ENCODE measurements at regions not wholly inside any gene's neighbourhood (a gene's known extent, or its start where the extent isn't known, plus 50 kb on each side); places are given as distances from the start of the nearest gene placed in this dataset.

- Mint-ChIP-seq H3K27me3 (ENCODE audit: low read depth, unreplicated experiment) (no peaks in the 10 kb centered on the region), H3K36me3 (ENCODE audit: low read depth, unreplicated experiment) (no peaks in the 10 kb centered on the region), H3K4me1 (ENCODE audit: low read depth, unreplicated experiment) (no peaks in the 10 kb centered on the region), H3K27ac (ENCODE audit: unreplicated experiment) (no peak overlapping the region), H3K4me3 (ENCODE audit: unreplicated experiment) (no peak overlapping the region), H3K9me3 (ENCODE audit: unreplicated experiment) (no peaks in the 10 kb centered on the region)
- Histone ChIP-seq H3K27me3 (ENCODE audit: insufficient read depth, low read length) (no peaks in the 10 kb centered on the region), H3K79me2 (ENCODE audit: insufficient read depth, low read length) (no peaks in the 10 kb centered on the region), H3K4me3 (ENCODE audit: insufficient read depth, low read depth, low read length) (no peak overlapping the region), H2AFZ (ENCODE audit: low read depth, low read length) (no peak overlapping the region), H3K4me1 (ENCODE audit: insufficient read depth, low read length) (no peaks in the 10 kb centered on the region), H3K36me3 (ENCODE audit: insufficient read depth, low read length) (no peaks in the 10 kb centered on the region), H4K20me1 (ENCODE audit: insufficient read depth, low read length) (no peaks in the 10 kb centered on the region), H3K4me2 (ENCODE audit: low read length) (no peak overlapping the region), H3K27ac (ENCODE audit: low read depth, low read length) (no peak overlapping the region), H3K9ac (ENCODE audit: low read length) (no peak overlapping the region), H3K9me3 (ENCODE audit: insufficient read depth, low read depth, low read length) (no peaks in the 10 kb centered on the region)
- FAIRE-seq (no peak), DNase-seq (ENCODE audit: low read depth) (no peak)
- TF ChIP-seq EZH2 (IDR thresholded peaks at IDR 0.05; ENCODE audit: insufficient read depth, low read length) (no peak), CTCF (IDR thresholded peaks at IDR 0.05; ENCODE audit: insufficient read depth, low read depth, low read length) (no peak)
These were observed 88.5 kb upstream of the SLC27A6 start for GRCh38 chr5:128876569-128877382.

- Histone ChIP-seq H3K36me3 (ENCODE audit: insufficient read depth, low read length) (no peaks in the 10 kb centered on the region), H3K4me1 (ENCODE audit: insufficient read depth, low read length) (no peaks in the 10 kb centered on the region), H3K27me3 (ENCODE audit: insufficient read depth, low read length) (no peaks in the 10 kb centered on the region), H2AFZ (ENCODE audit: low read depth, low read length) (no peak overlapping the region), H3K79me2 (ENCODE audit: insufficient read depth, low read length) (no peaks in the 10 kb centered on the region), H3K27ac (ENCODE audit: low read depth, low read length) (no peak overlapping the region), H3K4me3 (ENCODE audit: insufficient read depth, low read depth, low read length) (no peak overlapping the region), H4K20me1 (ENCODE audit: insufficient read depth, low read length) (no peaks in the 10 kb centered on the region), H3K9me3 (ENCODE audit: insufficient read depth, low read depth, low read length) (no peaks in the 10 kb centered on the region), H3K9ac (ENCODE audit: low read length) (no peak overlapping the region), H3K4me2 (ENCODE audit: low read length) (no peak overlapping the region)
- Mint-ChIP-seq H3K36me3 (ENCODE audit: low read depth, unreplicated experiment) (no peaks in the 10 kb centered on the region), H3K4me1 (ENCODE audit: low read depth, unreplicated experiment) (no peaks in the 10 kb centered on the region), H3K27ac (ENCODE audit: unreplicated experiment) (no peak overlapping the region), H3K27me3 (ENCODE audit: low read depth, unreplicated experiment) (no peaks in the 10 kb centered on the region), H3K9me3 (ENCODE audit: unreplicated experiment) (no peaks in the 10 kb centered on the region), H3K4me3 (ENCODE audit: unreplicated experiment) (no peak overlapping the region)
- TF ChIP-seq EZH2 (IDR thresholded peaks at IDR 0.05; ENCODE audit: insufficient read depth, low read length) (no peak), CTCF (IDR thresholded peaks at IDR 0.05; ENCODE audit: insufficient read depth, low read depth, low read length) (no peak)
- no peak for DNase-seq (ENCODE audit: low read depth)
- no peak for FAIRE-seq
These were observed 87.8 kb upstream of the SLC27A6 start for GRCh38 chr5:128877476-128877875.

- H3K27me3 ChIP-seq (ENCODE audit: insufficient read depth, low read length) = no peaks in the 10 kb centered on the region
- H3K36me3 Mint-ChIP-seq (ENCODE audit: low read depth, unreplicated experiment) = no peaks in the 10 kb centered on the region
- no peak overlapping the region for H3K9ac ChIP-seq (ENCODE audit: low read length)
- no peak overlapping the region for H3K4me3 Mint-ChIP-seq (ENCODE audit: unreplicated experiment)
- no peak overlapping the region for H3K4me3 ChIP-seq (ENCODE audit: insufficient read depth, low read depth, low read length)
- H3K4me1 Mint-ChIP-seq (ENCODE audit: low read depth, unreplicated experiment) = no peaks in the 10 kb centered on the region
- H3K9me3 ChIP-seq (ENCODE audit: insufficient read depth, low read depth, low read length) = no peaks in the 10 kb centered on the region
- no peak for FAIRE-seq
- no peaks in the 10 kb centered on the region for H3K4me1 ChIP-seq (ENCODE audit: insufficient read depth, low read length)
- no peaks in the 10 kb centered on the region for H3K27me3 Mint-ChIP-seq (ENCODE audit: low read depth, unreplicated experiment)
- H4K20me1 ChIP-seq (ENCODE audit: insufficient read depth, low read length) = no peaks in the 10 kb centered on the region
- H3K79me2 ChIP-seq (ENCODE audit: insufficient read depth, low read length) = no peaks in the 10 kb centered on the region
- H3K27ac ChIP-seq (ENCODE audit: low read depth, low read length) = no peak overlapping the region
- H3K36me3 ChIP-seq (ENCODE audit: insufficient read depth, low read length) = no peaks in the 10 kb centered on the region
- DNase-seq (ENCODE audit: low read depth) = no peak
- no peak overlapping the region for H2AFZ ChIP-seq (ENCODE audit: low read depth, low read length)
- no peak overlapping the region for H3K4me2 ChIP-seq (ENCODE audit: low read length)
- peaks cover 6% of the 10 kb centered on the region for H3K9me3 Mint-ChIP-seq (ENCODE audit: unreplicated experiment)
- TF ChIP-seq EZH2 (IDR thresholded peaks at IDR 0.05; ENCODE audit: insufficient read depth, low read length) = no peak
- no peak for TF ChIP-seq CTCF (IDR thresholded peaks at IDR 0.05; ENCODE audit: insufficient read depth, low read depth, low read length)
- H3K27ac Mint-ChIP-seq (ENCODE audit: unreplicated experiment) = no peak overlapping the region
These were observed 83.7 kb upstream of the SLC27A6 start for GRCh38 chr5:128881502-128882018.
